GM18520 (cell line): ENCODE measurements at regions not wholly inside any gene's neighbourhood (a gene's known extent, or its start where the extent isn't known, plus 50 kb on each side); places are given as distances from the start of the nearest gene placed in this dataset.
A peak's percentile ranks its signal among the peaks of the same experiment; 100 is the strongest.
"Not testable (repeated sequence)": the region's sequence is repeated elsewhere in the genome, so short reads cannot be mapped to it uniquely, and the experiment has no call there.

ENCODE experiments used
- ATAC-seq: cut with Tn5 transposase; IDR thresholded peaks from one replicate; pipeline ENCODE4 v1.9.1; 2021; ENCODE audit not compliant: unreplicated experiment

DNA sequence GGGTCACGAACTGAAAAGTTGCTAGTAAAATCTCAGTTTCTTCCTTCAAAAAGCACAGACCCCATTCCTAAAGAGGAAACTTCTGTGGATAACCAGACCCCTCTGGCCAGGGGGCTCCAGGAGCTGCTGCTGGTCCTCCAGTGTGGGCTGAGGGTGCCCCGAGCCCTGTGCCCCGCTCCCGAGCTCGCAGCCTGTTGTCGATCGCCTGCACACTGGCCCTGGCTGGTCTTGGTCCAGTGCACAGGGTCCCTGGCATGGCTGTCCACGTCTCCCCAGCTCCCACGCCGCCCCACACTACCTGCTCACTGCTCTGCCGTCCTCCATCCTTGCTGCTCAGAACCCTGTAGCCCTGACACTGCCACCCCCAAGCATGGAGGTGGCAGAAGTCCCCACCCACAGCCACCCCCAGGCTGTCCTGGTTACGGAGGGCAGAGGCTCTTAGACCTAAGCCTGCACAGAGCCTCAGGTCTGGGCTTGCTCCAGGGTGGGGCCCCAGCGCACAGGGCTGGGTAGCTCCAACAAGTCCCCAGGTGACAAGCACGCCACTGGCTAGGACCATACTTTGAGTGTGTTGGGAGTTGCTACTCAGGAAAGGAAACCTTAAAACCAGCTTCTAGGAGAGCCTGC lies 87.0 kb downstream of the PLXNA1 start:
- ATAC-seq: no peak

DNA sequence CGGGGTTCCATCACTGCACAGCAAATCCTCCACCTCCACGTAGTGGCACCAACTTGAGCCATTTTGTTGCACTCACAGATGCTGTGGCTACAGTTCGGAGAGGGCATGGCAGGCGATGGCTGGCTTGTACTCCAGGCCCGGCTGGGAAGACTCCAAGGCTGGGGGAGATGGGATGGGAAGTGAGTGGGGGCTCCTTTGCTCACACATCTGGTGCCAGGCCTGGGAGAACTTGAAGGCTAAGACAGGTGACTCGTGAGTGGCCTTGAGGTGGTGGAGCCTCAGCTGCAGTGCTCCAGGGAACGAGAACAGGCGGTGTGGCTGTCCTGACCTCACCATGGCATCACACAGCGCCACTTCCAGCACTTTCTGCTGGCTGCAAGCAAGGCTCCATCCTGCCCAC lies 87.9 kb downstream of the PLXNA1 start:
- ATAC-seq: no peak

- no peak for ATAC-seq
Observed at GRCh38 chr3:127071597-127072001, 88.7 kb downstream of the PLXNA1 start.

DNA sequence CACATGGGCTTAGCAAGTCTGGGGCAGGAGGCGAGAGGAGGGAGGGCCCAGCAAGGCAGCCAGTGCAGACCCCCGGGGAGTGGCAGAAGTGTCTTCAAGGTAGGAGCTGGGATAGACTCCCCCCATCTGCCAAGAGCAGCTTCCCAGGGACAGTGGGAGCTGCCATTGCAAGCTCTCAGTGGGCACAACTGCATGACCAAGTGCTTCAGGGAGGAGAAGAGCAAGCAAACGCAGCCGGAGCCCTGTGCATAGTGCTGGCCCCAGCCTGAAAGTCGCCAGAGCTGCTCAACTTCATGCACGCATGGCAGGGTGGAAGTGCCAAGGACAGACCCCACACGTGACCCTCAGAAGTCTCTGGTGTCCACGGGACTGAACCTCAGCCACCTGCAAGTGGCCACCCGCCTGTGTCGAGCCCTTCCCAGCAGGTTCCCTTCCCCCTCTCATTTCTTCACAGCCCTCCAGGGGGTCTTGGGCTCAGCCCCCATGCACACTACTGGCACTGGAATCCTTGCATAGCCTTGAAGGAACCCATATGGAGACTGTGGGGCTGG lies 89.4 kb downstream of the PLXNA1 start:
- no peak for ATAC-seq

DNA sequence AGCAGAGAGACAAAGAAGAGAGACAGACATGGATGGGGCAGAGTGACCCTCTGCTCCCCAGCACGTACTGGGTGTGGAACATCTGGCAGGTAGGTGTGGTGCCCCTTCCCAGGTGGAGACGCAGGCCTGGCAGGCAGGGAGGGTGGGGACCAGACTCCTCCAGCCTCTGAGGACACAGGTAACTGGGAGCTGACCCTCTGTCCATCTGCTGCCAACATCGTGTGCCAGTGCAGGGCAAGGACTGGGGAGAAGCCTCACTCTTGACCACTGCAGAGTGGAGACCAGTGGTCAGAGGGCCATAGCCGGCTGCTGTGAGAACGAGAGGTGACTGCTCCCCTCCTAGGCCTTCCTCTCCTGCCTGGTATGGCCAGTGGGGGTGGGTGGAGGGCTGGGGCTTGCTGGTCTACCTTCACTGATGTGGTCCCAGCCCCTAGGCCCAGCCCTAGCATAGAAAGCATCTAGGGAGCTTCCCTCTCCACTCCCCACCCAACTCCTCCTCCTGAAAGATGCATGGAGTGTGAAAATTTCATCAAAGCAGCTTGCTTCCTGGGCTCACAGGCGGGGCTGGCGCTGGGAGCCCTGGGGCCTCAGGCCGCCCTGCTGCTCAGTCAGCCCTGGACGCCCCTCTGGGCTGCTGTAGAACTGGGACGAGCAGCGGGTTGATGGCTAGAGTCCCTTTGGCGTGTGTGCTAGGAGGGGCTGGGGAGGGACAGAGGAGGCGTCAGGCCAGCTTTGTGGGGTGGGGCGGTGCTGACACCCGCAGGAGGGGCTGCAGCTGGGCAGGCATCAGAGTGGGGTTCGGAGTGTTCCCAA lies 90.3 kb downstream of the PLXNA1 start:
- no peak for ATAC-seq

- no peak for ATAC-seq
Observed at GRCh38 chr3:127073941-127074820, 91.3 kb downstream of the PLXNA1 start.

DNA sequence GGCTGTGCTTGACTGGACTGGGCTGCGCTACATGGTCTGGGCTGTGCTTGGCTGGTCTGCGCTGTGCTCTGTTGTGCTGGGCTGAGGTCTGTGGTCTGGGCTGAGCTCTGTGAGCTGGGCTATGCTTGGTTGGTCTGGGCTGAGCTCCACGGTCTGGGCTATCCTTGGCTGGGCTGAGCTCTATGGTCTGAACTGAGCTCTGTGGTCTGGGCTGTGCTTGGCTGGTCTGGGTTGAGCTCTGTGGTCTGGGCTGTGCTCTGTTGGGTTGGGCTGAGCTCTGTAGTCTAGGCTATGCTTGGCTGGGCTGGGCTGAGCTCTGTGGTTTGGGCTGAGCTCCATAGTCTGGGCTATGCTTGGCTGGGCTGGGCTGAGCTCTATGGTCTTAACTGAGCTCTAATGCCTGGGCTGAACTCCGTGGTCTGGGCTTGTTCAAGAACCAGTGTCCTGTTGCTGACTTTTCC lies 92.0 kb downstream of the PLXNA1 start:
- ATAC-seq: peak; percentile 61

- not testable (repeated sequence) for ATAC-seq
Observed at GRCh38 chr3:127076166-127076992, 93.5 kb downstream of the PLXNA1 start.

DNA sequence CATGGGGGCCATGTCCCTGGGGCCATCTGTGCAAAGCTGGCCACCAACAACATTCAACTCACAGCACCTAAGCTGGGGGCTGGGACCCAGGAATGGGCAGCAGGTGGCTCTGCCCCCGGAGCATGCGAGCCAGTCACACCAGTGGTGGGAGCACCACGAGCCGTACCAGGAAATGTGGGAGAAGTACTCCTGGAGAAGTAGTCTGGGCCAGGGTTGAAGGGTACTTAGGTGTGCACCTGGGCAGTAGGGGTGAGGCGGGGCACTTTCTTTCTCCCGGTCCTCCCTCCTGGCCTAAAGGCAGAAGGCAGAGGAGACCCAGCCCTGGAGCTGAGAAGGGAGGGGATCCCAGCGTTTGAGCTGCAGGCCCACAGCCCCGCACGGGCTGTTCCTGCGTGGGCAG lies 94.2 kb downstream of the PLXNA1 start:
- ATAC-seq: no peak

DNA sequence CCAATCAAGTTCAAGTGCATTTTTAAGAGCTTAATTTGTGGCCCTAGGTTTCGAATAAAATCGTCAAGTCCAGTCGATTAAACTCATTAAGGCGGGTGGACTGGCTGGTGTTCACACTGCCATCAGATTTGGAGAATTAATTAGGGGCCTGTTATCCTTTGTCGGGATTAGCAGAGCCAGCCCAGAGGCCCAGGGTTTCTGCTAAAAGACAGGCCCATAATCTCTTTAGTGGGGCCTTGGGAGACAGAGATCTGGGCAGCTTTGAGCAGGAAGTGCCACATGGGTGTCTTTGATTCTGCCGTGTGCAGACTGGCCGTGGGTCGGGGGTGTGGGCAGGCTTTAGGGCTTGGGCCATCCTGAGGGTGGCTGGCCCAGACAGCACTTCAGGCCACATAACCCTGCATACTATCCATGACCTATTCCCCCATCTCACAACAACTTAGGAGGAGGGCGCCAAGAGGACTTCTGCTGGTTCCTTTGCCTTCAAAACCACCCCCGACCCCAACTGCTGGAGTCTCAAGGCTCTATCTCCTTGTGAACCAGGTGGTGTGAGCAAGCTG lies 94.7 kb downstream of the PLXNA1 start:
- ATAC-seq: no peak

- no peak for ATAC-seq
Observed at GRCh38 chr3:127078626-127079025, 95.7 kb downstream of the PLXNA1 start.

DNA sequence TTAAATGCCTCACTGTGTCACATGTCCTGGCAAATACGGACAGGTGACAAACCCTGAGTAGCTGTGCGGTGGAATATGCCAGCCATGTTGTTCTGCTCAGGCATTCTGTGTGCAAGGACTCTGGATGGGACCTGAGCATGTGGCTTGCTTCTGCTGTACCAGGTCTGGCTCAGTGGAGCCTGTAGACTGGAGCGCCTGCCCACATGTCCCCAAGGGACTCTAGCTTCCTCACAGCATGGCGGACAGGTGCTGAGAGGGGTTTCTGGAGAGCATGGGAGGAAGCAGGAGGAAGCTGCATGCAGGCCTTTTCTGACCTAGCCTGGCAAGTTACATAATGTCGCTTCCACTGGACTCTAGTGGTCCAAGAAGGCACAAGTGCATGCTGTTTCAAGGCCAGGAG lies 96.3 kb downstream of the PLXNA1 start:
- no peak for ATAC-seq

- no peak for ATAC-seq
Observed at GRCh38 chr3:127081001-127081720, 98.2 kb downstream of the PLXNA1 start.

DNA sequence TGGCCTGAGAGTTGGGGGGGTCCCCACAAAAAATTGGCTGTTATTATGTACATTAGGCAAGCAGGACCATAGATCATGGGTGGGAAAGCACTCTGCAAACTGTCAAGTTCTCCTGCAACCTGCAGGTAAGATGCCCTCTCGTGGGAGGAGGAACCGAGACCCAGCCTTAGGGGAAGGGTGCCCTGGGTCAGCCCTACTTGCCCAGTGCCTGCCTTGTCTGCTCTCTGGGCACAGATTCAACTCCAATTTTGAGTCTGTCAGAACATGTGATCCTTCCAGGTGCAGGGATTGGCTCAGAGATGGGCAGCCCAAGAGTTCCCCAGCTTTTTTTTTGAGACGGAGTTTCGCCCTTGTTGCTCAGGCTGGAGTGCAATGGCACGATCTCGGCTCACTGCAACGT lies 99.2 kb downstream of the PLXNA1 start:
- no peak for ATAC-seq

DNA sequence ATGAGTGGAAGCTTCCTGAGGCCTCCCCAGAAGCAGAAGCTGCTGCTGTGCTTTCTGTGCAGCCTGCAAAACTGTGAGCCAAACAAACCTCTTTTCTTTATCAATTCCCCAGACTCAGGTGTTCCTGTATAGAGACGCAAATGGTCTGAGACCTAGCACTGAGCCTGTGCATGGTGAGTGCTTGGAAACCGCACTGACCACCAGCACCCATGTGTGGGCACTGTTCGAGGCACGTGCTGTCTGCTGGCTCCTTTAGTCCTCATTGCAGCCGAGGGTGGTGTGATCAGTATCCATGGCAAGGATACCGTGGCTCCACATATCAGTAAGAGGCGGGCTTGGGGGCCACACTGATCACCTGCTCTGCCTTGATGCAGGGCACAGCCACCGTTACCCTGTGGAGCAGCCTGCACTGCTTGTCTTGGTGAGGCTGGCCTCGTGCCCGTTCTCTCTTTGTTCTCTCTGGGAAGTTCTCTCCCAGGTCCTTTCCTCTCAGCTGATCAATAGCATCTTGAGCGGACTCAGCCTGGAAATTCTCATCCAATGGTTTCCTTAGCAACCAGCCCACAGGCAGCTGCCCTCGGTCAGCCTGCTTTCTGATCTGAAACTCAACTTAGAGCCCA lies 101.0 kb downstream of the PLXNA1 start:
- ATAC-seq: no peak

- ATAC-seq: no peak
Observed at GRCh38 chr3:127084401-127084990, 101.6 kb downstream of the PLXNA1 start.

GRCh38 chr3:127085576-127085975 lies 102.7 kb downstream of the PLXNA1 start:
- no peak for ATAC-seq

- not testable (repeated sequence) for ATAC-seq
Observed at GRCh38 chr3:127086591-127086990, 103.7 kb downstream of the PLXNA1 start.

DNA sequence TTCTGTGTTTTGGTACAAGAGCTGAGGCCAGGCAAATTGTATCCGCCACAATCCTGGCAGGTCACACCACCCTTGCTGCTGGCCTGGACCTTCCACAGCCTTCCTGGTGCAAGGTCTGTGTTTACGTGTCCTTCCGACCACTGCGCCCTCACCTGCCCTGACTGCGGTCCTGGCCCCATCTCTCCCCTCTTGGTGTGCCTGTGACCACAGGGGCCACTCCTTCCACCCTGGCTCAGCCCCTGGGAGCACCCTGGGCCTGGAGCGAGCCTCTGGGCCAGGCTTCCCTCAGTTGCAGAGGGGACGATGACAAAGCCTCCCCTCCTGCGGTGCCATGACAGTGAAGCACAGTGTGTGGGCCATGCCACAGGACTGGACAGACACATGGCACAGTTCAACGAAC lies 104.5 kb downstream of the PLXNA1 start:
- no peak for ATAC-seq
